Ascending aorta (tissue), 2 donors: ENCODE measurements at regions not wholly inside any gene's neighbourhood (a gene's known extent, or its start where the extent isn't known, plus 50 kb on each side); places are given as distances from the start of the nearest gene placed in this dataset.

ENCODE experiments used
- DNase-seq, 2 donors: peaks; one replicate each; pipeline ENCODE4 v3.0.0-alpha.2; 2019; ENCODE audit warnings: low spot score in 2 of 2
- H3K27ac ChIP-seq, 2 donors: fragments of 200-600 bp; sonication (generic); one replicate each; pipeline ENCODE4 v1.5.1; 2016 to 2017; ENCODE audit warnings: mild to moderate bottlenecking in 1 of 2
- H3K27me3 ChIP-seq: fragments of 200-600 bp; sonication (generic); one replicate; pipeline ENCODE4 v1.5.1; 2017
- H3K36me3 ChIP-seq, 2 donors: fragments of 200-600 bp; sonication (generic); one replicate each; pipeline ENCODE4 v1.5.1; 2016
- H3K4me1 ChIP-seq, 2 donors: fragments of 200-600 bp; sonication (generic); one replicate each; pipeline ENCODE4 v1.5.1; 2016 to 2017; ENCODE audit warnings: mild to moderate bottlenecking in 1 of 2
- H3K4me3 ChIP-seq, 2 donors: fragments of 200-600 bp; sonication (generic); one replicate each; pipeline ENCODE4 v1.5.1; 2016 to 2017; ENCODE audit warnings: mild to moderate bottlenecking in 1 of 2
- H3K9me3 ChIP-seq, 2 donors: fragments of 200-600 bp; sonication (generic); one replicate each; pipeline ENCODE4 v1.5.1; 2016
- CTCF ChIP-seq, 3 experiments: fragments of 200-600 bp in 2 of 3; fragments of 450-650 bp in 1 of 3; sonication (generic) in 2 of 3; IDR thresholded peaks; one replicate each; pipeline ENCODE4 v1.5.1; 2016 to 2019; ENCODE audit warnings: antibody characterized with exemption in 3 of 3, mild to moderate bottlenecking in 1 of 3, moderate library complexity in 1 of 3
- intact Hi-C: fragments of 100-400 bp; cut with DNase I; formaldehyde crosslinking; loops from one replicate; pipeline ENCODE4 v1.15.1; 2023

- H3K27ac ChIP-seq, result peak overlapping the region; percentile 24 to 63
Measured at GRCh38 chr2:63764630-63765029, 77.1 kb upstream of the UGP2 start.

GRCh38 chr2:63765117-63765516 lies 76.6 kb upstream of the UGP2 start:
- H3K4me3 ChIP-seq, result no peak overlapping the region
- peak overlapping the region; percentile 24 to 63 for H3K27ac ChIP-seq
- DNase-seq, result no peak
- intact Hi-C loops, result no loop called here
- peaks cover 0 to 11% of the 10 kb centered on the region in 2 donors for H3K9me3 ChIP-seq
- TF ChIP-seq CTCF (IDR thresholded peaks at IDR 0.05), result no peak
- no peaks in the 10 kb centered on the region for H3K27me3 ChIP-seq
- peaks cover 4 to 14% of the 10 kb centered on the region in 2 donors for H3K4me1 ChIP-seq
- no peaks in the 10 kb centered on the region for H3K36me3 ChIP-seq

More at GRCh38 chr2:63764630-63765029, 77.1 kb upstream of the UGP2 start:
- H3K36me3 ChIP-seq, result no peaks in the 10 kb centered on the region
- H3K27me3 ChIP-seq, result no peaks in the 10 kb centered on the region
- no peak overlapping the region for H3K4me3 ChIP-seq
- intact Hi-C loops, result no loop called here
- no peak for DNase-seq
- H3K4me1 ChIP-seq, result peaks cover 4 to 14% of the 10 kb centered on the region in 2 donors
- no peak for TF ChIP-seq CTCF (IDR thresholded peaks at IDR 0.05)
- peaks cover 0 to 11% of the 10 kb centered on the region in 2 donors for H3K9me3 ChIP-seq

GRCh38 chr2:63767307-63767706 lies 74.4 kb upstream of the UGP2 start:
- Histone ChIP-seq H3K27me3 (no peaks in the 10 kb centered on the region), H3K36me3 (no peaks in the 10 kb centered on the region), H3K4me3 (no peak overlapping the region), H3K9me3 (peaks cover 0 to 11% of the 10 kb centered on the region in 2 donors), H3K27ac (no peak overlapping the region), H3K4me1 (peaks cover 4 to 14% of the 10 kb centered on the region in 2 donors)
- no peak for DNase-seq
- intact Hi-C loops, result no loop called here
- no peak for TF ChIP-seq CTCF (IDR thresholded peaks at IDR 0.05)

GRCh38 chr2:63768051-63768450 lies 73.6 kb upstream of the UGP2 start:
- H3K4me1 ChIP-seq, result peaks cover 4 to 12% of the 10 kb centered on the region in 2 donors
- no peak overlapping the region for H3K27ac ChIP-seq
- intact Hi-C loops, result no loop called here
- H3K9me3 ChIP-seq, result peaks cover 0 to 11% of the 10 kb centered on the region in 2 donors
- H3K27me3 ChIP-seq, result no peaks in the 10 kb centered on the region
- TF ChIP-seq CTCF (IDR thresholded peaks at IDR 0.05), result no peak
- DNase-seq, result no peak
- H3K36me3 ChIP-seq, result no peaks in the 10 kb centered on the region
- H3K4me3 ChIP-seq, result no peak overlapping the region

- TF ChIP-seq CTCF (IDR thresholded peaks at IDR 0.05), result no peak
- DNase-seq, result no peak
- no peak overlapping the region for H3K27ac ChIP-seq
- no peaks in the 10 kb centered on the region for H3K27me3 ChIP-seq
- H3K36me3 ChIP-seq, result no peaks in the 10 kb centered on the region
- no peak overlapping the region for H3K4me3 ChIP-seq
- H3K9me3 ChIP-seq, result peaks cover 0 to 11% of the 10 kb centered on the region in 2 donors
- H3K4me1 ChIP-seq, result peaks cover 0 to 3% of the 10 kb centered on the region in 2 donors
- intact Hi-C loops, result no loop called here
Measured at GRCh38 chr2:63769915-63770314, 71.8 kb upstream of the UGP2 start.

GRCh38 chr2:63772061-63772460 lies 69.6 kb upstream of the UGP2 start:
- Histone ChIP-seq H3K27me3 (no peaks in the 10 kb centered on the region), H3K27ac (no peak overlapping the region), H3K4me3 (no peak overlapping the region), H3K9me3 (peaks cover 0 to 7% of the 10 kb centered on the region in 2 donors), H3K36me3 (no peaks in the 10 kb centered on the region), H3K4me1 (no peaks in the 10 kb centered on the region)
- intact Hi-C loops, result no loop called here
- DNase-seq, result no peak
- no peak for TF ChIP-seq CTCF (IDR thresholded peaks at IDR 0.05)
